HG03095 (cell line): ENCODE measurements at regions not wholly inside any gene's neighbourhood (a gene's known extent, or its start where the extent isn't known, plus 50 kb on each side); places are given as distances from the start of the nearest gene placed in this dataset.

ENCODE experiments used
- ATAC-seq: cut with Tn5 transposase; IDR thresholded peaks from one replicate; pipeline ENCODE4 v1.9.1; 2021; ENCODE audit warnings: moderate library complexity; ENCODE audit not compliant: unreplicated experiment

GRCh38 chr18:65548316-65548715 lies 202.5 kb upstream of the CDH7 start:
- ATAC-seq, result no peak

GRCh38 chr18:65547046-65547445 lies 203.8 kb upstream of the CDH7 start:
- no peak for ATAC-seq

GRCh38 chr18:65544701-65545100 lies 206.1 kb upstream of the CDH7 start:
- ATAC-seq, result no peak

GRCh38 chr18:65527879-65528633 lies 222.8 kb upstream of the CDH7 start:
- no peak for ATAC-seq

GRCh38 chr18:65526099-65526498 lies 224.7 kb upstream of the CDH7 start:
- no peak for ATAC-seq

- ATAC-seq, result no peak
Observed at GRCh38 chr18:65523461-65523860, 227.4 kb upstream of the CDH7 start.

GRCh38 chr18:65522907-65523306 lies 227.9 kb upstream of the CDH7 start:
- no peak for ATAC-seq

GRCh38 chr18:65516209-65516608 lies 234.6 kb upstream of the CDH7 start:
- ATAC-seq, result no peak

- ATAC-seq, result no peak
Observed at GRCh38 chr18:65498605-65499004, 252.2 kb upstream of the CDH7 start.

- no peak for ATAC-seq
Observed at GRCh38 chr18:65487569-65487968, 263.2 kb upstream of the CDH7 start.

- no peak for ATAC-seq
Observed at GRCh38 chr18:65477455-65477854, 273.4 kb upstream of the CDH7 start.

GRCh38 chr18:65468881-65469280 lies 281.9 kb upstream of the CDH7 start:
- no peak for ATAC-seq

- ATAC-seq, result no peak
Observed at GRCh38 chr18:65464361-65464760, 286.5 kb upstream of the CDH7 start.

- no peak for ATAC-seq
Observed at GRCh38 chr18:65459741-65460140, 291.1 kb upstream of the CDH7 start.

- ATAC-seq, result no peak
Observed at GRCh38 chr18:65458871-65459270, 291.9 kb upstream of the CDH7 start.

- no peak for ATAC-seq
Observed at GRCh38 chr18:65439188-65439587, 311.6 kb upstream of the CDH7 start.

GRCh38 chr18:65436430-65436829 lies 314.4 kb upstream of the CDH7 start:
- no peak for ATAC-seq

- ATAC-seq, result no peak
Observed at GRCh38 chr18:65435534-65435933, 315.3 kb upstream of the CDH7 start.

- ATAC-seq, result no peak
Observed at GRCh38 chr18:65429601-65430000, 321.2 kb upstream of the CDH7 start.

- no peak for ATAC-seq
Observed at GRCh38 chr18:65425366-65425765, 325.4 kb upstream of the CDH7 start.

GRCh38 chr18:65423776-65424175 lies 327.0 kb upstream of the CDH7 start:
- ATAC-seq, result no peak

- ATAC-seq, result no peak
Observed at GRCh38 chr18:65422544-65423136, 328.2 kb upstream of the CDH7 start.

GRCh38 chr18:65415098-65415497 lies 335.7 kb upstream of the CDH7 start:
- no peak for ATAC-seq
